Omental fat pad (tissue), 3 donors: ENCODE measurements at regions not wholly inside any gene's neighbourhood (a gene's known extent, or its start where the extent isn't known, plus 50 kb on each side); places are given as distances from the start of the nearest gene placed in this dataset.

Source experiments
- ATAC-seq: fragments of 150-250 bp; one replicate; pipeline ENCODE4 v1.9.1; 2016; ENCODE audit warnings: mild to moderate bottlenecking, moderate library complexity; ENCODE audit not compliant: low FRiP score
- DNase-seq: peaks from one replicate; pipeline ENCODE4 v3.0.0-alpha.2; 2019; ENCODE audit warnings: low spot score
- TF ChIP-seq, protein P1 (sequence below), 3 donors: fragments of 450-650 bp; IDR thresholded peaks; one replicate each; pipeline ENCODE4 v1.5.1; 2016 to 2017; ENCODE audit warnings: antibody characterized with exemption in 3 of 3, mild to moderate bottlenecking in 3 of 3, moderate library complexity in 2 of 3

DNA sequence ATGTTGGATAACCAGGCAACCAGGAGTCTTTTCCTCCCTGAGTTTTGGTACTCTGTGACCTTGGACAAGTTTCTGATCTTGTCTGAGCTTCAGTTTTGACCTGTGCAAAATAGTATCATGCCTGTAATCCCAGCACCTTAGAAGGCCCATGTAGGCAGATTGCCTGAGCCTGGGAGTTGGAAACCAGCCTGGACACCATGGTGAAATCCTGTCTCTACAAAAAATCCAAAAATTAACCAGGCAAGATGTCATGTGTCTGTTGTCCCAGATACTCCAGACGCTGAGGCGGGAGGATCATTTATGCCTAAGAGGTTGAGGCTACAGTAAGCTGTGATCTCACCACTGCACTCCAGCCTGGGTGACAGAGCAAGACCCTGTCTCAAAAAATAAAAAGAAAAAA lies 114.8 kb downstream of the IL12A start:
- ATAC-seq, result no peak
- TF ChIP-seq, protein P1, sequence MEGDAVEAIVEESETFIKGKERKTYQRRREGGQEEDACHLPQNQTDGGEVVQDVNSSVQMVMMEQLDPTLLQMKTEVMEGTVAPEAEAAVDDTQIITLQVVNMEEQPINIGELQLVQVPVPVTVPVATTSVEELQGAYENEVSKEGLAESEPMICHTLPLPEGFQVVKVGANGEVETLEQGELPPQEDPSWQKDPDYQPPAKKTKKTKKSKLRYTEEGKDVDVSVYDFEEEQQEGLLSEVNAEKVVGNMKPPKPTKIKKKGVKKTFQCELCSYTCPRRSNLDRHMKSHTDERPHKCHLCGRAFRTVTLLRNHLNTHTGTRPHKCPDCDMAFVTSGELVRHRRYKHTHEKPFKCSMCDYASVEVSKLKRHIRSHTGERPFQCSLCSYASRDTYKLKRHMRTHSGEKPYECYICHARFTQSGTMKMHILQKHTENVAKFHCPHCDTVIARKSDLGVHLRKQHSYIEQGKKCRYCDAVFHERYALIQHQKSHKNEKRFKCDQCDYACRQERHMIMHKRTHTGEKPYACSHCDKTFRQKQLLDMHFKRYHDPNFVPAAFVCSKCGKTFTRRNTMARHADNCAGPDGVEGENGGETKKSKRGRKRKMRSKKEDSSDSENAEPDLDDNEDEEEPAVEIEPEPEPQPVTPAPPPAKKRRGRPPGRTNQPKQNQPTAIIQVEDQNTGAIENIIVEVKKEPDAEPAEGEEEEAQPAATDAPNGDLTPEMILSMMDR (IDR thresholded peaks at IDR 0.05), result no peak
- DNase-seq, result no peak

DNA sequence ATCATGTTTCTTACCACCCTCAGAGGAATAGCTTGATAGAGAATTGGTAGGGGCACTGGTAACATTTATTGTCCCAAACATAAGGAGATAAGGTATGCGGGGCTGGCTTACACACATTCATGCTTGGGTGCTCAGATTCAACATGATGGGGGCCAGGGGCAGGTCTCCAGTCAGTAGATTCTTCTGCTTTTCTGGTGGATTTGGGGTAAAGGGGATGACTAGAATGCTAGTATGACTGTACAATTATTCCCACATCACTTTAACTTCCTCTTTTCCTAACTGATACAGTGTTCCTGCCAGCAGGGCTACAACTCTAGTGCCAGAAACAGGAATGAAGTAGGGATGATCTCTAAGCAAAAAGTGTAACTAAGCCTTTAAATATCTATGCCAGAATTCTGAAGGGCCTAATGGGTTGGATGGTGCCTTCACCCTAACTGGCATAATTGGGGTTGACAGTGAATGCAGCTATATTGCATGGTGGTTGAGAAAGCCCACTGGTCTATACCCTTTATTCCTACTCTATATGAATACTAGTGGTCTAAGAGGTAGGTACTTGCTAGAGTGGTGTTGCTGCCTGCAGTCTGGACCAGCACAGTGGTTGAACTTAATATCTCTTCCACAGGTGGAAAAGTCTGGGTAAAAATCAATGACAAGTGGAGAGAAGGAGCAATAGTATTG lies 117.4 kb downstream of the IL12A start:
- ATAC-seq, result no peak
- DNase-seq, result no peak
- TF ChIP-seq, protein P1 (IDR thresholded peaks at IDR 0.05), result no peak

DNA sequence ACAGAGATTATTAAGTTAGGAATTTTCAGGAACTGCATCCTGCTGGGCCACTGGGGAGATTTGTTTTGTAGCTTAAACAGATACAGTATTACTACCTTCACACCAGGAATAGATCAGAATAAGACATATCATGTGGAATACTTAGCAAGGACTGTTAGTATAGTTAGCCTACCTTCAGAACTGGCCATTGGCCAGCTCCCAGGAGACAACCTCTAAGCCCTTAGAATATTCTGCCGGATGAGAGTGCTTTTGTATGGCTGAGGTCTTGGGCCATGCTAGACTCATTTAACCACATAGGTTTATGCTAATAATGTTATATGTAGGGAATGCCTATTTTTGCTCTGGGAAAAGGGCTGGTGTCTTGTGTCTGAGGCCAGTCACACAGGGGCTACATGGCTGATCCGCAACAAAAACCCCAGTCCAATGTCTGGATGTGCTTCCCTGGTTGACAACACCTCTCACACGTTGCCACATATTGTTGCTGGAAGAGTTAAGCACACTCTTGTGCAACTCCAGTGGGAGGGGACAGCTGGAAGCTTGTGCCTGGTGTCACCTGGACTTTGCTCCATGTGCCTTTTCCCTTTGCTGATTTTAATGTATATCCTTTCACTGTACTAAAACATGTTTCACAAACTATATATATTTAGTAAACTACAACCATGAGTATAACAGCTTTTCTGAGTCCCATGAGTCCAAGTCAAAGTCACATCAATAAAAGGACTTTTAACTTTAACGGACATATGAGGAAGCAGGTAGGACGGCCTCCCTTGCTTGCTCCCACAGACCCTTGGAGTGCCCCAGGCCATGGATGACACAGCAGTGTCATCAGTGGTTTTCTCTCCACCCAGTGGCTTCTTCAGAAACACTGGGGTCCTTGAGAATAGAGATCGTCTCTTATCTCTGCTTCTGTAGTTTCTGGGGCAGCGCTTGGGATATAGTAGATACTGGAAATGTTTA lies 118.0 kb upstream of the C3orf80 start:
- TF ChIP-seq, protein P1 (IDR thresholded peaks at IDR 0.05), result no peak
- ATAC-seq (no peak), DNase-seq (no peak)

DNA sequence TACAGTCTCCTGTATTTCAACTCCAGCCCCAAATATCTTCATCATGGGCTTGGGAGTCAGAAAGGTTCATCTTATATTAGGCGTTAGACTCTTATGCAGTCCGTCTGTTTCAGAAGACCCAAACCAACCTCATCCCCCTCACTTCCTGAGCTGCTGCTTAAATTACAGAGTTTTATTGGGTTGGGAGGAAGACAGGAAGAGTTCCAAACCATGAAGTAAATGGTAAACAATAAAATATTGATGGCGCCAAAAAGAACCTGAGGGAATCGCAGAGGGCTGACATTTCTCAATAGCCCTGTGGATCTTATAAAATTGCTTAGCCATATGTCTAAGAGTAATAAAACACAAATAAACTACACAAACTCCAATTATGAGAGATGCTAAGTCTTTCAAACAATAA lies 116.9 kb upstream of the C3orf80 start:
- no peak for DNase-seq
- TF ChIP-seq, protein P1 (IDR thresholded peaks at IDR 0.05), result no peak
- ATAC-seq, result no peak

DNA sequence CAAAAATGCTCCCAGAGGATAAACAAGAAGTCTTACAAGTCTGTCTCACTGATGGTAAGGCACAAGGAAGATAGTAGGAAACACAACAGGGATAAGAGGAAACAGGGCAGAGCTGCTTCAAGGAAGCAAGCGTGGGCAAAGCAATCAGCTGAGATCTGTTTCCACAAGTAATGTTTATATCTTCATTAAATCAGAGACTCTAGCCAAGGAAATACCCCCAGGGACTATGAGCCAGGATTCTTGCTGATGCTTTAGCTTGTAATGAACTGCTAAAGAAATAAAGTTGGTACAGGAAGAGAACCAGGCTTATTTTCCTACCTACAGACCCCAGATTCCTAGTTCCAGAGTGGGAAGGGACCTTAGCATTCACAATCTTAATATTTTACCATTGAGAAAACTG lies 112.7 kb upstream of the C3orf80 start:
- TF ChIP-seq, protein P1 (IDR thresholded peaks at IDR 0.05), result no peak

DNA sequence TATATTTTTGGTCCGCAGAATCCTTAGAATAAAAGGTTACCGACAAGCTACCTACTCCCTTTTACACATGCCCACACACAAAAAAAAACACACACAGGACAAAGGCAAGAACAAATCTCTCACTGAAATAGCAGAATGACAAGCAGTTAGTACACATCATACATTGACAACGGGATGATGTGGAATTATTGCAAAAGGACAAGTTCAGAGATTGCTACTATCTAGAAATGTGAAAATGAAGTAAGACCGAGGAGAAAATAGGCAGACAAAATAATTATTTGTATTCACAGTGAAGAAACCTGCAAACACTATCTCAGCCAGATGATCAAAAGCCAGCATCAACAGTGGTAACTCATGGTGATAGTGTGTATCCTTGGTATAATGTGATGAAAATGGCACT lies 112.2 kb upstream of the C3orf80 start:
- TF ChIP-seq, protein P1 (IDR thresholded peaks at IDR 0.05), result no peak
- DNase-seq (no peak), ATAC-seq (no peak)

More for the DNA sequence above, 112.7 kb upstream of the C3orf80 start:
- DNase-seq (no peak), ATAC-seq (no peak)
